HL-60/S4 treated with retinoic acid at 250 ng/mL for 4 days and 3 days (cell line): ENCODE measurements at regions not wholly inside any gene's neighbourhood (a gene's known extent, or its start where the extent isn't known, plus 50 kb on each side); places are given as distances from the start of the nearest gene placed in this dataset.

Experiments used
- in situ Hi-C: fragments of 300-500 bp; cut with MboI; formaldehyde crosslinking; loops from 2 replicates; pipeline ENCODE4 v1.7.0; 2022; ENCODE audit warnings: low sequenced_read_pairs

GRCh38 chr9:87435189-87435880 lies 62.3 kb upstream of the DAPK1 start:
- in situ Hi-C loops, result no loop called here

GRCh38 chr9:87436716-87437115 lies 61.0 kb upstream of the DAPK1 start:
- in situ Hi-C loops, result no loop called here

GRCh38 chr9:87437966-87438365 lies 59.7 kb upstream of the DAPK1 start:
- in situ Hi-C loops, result no loop called here

- in situ Hi-C loops, result no loop called here
These were observed 56.4 kb upstream of the DAPK1 start for GRCh38 chr9:87441251-87441650.

GRCh38 chr9:87442451-87442850 lies 55.2 kb upstream of the DAPK1 start:
- in situ Hi-C loops, result no loop called here

- in situ Hi-C loops, result no loop called here
These were observed 54.7 kb upstream of the DAPK1 start for GRCh38 chr9:87443006-87443405.

- in situ Hi-C loops, result no loop called here
These were observed 54.2 kb upstream of the DAPK1 start for GRCh38 chr9:87443461-87443860.

- in situ Hi-C loops, result no loop called here
These were observed 52.0 kb upstream of the DAPK1 start for GRCh38 chr9:87445646-87446045.

- in situ Hi-C loops, result no loop called here
These were observed 51.1 kb upstream of the DAPK1 start for GRCh38 chr9:87446527-87446926.

GRCh38 chr9:87447547-87448432 lies 49.9 kb upstream of the DAPK1 start:
- in situ Hi-C loops, result no loop called here
